ENCODE measurements at regions not wholly inside any gene's neighbourhood (a gene's known extent, or its start where the extent isn't known, plus 50 kb on each side); places are given as distances from the start of the nearest gene placed in this dataset.

DNA sequence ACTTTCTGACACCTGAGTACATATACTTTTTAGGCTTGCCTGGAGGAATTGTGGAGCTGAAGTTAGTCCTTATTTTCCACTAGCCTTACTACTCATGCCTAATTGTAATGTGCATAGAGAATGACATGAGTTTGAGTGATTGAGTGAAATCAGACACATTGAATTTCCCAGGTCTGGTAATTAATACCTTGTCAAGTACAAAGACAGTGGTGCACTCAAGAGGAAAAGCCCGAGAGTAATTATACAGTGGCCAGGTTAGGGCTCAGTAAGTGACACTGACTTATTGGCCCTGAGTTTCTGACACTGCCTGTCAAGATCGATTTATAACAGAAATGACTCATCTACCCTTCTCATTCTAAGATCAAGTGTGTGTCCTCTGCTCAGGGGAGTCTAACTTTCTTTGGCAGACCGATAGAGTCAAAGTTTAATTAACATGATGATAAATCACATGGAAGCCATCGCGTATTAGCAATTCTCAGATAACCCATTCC lies 288.3 kb downstream of the TPBG start:
- no peak for TF ChIP-seq POLR2A (IDR thresholded peaks at IDR 0.05)
- TF ChIP-seq, protein P1, sequence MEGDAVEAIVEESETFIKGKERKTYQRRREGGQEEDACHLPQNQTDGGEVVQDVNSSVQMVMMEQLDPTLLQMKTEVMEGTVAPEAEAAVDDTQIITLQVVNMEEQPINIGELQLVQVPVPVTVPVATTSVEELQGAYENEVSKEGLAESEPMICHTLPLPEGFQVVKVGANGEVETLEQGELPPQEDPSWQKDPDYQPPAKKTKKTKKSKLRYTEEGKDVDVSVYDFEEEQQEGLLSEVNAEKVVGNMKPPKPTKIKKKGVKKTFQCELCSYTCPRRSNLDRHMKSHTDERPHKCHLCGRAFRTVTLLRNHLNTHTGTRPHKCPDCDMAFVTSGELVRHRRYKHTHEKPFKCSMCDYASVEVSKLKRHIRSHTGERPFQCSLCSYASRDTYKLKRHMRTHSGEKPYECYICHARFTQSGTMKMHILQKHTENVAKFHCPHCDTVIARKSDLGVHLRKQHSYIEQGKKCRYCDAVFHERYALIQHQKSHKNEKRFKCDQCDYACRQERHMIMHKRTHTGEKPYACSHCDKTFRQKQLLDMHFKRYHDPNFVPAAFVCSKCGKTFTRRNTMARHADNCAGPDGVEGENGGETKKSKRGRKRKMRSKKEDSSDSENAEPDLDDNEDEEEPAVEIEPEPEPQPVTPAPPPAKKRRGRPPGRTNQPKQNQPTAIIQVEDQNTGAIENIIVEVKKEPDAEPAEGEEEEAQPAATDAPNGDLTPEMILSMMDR (IDR thresholded peaks at IDR 0.05), result no peak

Measured in right lobe of liver (tissue), 4 donors.